GM19193 (cell line): ENCODE measurements at regions not wholly inside any gene's neighbourhood (a gene's known extent, or its start where the extent isn't known, plus 50 kb on each side); places are given as distances from the start of the nearest gene placed in this dataset.

Source experiments
- POLR2A ChIP-seq: IDR thresholded peaks from 4 replicates; pipeline ENCODE4 v1.6.1; 2011; ENCODE audit not compliant: insufficient read depth, insufficient read length; ENCODE audit errors: extremely low read depth

DNA sequence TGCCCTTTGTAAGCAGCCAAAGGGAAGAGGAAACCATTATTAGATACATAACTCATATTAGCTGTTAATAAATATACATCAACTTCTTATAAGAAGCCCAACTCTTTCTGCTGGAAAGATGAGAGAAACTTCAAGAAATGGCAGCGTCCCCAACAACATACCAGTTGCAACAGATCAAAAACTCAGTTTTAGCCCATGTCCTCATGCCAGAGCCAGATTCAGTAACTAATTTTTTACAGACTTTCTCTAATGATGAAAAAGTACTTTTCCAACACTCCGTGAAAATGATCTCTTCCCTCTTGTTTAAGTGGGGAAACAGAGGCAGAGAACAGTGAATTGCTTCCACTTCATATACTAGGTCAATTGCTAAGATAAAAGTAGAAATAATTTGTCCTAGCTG, 206.8 kb upstream of the NUDT4 start:
- no peak for TF ChIP-seq POLR2A

DNA sequence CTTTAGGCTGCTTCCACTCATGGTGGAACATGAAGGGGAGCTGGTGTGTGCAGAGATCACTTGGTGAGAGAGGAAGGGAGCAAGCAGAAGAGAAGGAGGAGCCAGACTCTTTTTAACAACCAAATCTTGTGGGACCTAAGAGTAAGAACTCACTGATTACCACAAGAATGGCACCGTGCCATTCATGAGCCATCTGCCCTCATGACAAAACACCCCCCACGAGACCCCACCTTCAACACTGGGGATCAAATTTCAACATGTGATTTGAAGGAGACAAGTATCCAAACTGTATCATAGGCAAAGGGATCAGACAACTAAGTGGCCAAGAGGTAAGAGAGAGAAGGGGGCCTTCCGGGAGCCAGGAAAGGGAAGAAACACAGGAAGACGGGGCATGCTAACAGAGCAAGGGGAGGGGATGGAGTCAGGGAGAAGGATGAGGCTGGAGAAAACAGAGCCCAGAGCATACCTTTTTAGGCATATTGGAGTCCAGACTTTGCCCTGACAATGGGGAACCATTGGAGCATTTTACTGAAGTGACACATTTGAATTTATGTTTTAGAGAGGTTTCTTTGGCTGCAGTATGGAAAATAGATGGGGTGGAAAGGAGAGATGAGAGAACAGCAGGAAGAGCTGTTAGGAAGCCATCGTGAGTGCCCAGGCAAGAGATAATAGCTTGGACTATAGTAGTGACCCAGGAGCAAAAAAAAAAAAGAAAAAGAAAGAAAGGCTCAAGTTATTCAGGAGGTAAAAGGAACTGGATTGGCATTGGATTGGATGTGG, 204.4 kb upstream of the NUDT4 start:
- no peak for TF ChIP-seq POLR2A

DNA sequence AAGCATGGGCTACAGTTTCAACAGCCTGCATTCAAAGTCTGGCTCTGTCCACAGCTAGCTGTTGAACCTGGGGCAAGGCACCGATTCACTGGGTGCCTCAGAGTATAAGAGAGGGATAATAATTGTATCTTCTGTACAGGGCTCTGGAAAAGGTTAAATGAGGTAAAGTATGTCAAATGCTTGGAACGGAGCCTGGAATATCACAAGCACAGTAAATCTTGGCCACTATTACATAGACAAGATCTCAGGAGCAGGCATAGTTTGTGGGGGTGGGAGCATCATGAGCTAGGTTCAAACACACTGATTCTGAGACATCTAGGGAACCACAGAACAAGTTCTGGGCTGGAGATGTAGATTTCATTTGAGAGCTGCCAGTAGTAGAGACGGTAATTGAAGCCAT, 203.7 kb upstream of the NUDT4 start:
- no peak for TF ChIP-seq POLR2A

DNA sequence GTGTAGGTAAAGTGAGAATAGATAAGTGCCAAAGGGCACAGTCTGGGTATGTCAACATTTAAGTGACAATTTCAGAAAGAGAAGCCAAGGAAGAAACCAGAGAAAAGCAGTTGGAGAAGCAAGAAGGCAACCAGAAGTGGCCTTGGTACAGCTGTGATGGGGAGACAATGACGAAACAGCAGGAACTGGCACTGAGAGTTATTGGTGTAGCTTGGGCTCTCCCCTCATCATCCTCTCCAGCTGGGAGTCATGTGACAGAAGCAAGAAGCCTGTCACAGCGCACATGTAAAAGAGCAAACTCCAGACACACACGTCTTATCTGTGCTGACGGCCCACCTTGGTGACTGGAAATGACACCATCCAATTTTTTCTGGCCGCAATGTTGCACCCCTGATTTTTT, 203.3 kb upstream of the NUDT4 start:
- TF ChIP-seq POLR2A = no peak

DNA sequence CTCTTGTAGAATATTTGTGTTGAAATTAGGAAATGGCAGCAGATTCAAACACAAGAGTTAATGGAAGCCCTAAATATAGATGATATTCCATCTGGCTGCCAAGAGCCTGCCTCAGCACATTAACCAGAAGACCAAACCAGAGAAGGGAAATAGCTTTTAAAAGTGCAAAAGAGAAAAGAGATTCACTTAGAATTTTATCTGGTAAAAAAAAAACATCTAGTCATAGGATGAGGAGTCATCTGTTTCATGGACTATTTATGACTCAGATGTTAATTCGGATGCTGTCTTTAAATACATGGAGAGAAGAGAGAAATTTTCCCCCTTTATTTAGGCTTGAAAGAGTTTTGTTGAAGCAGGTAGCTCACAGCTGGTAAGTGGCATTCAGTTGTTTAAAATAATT, 201.6 kb upstream of the NUDT4 start:
- no peak for TF ChIP-seq POLR2A

DNA sequence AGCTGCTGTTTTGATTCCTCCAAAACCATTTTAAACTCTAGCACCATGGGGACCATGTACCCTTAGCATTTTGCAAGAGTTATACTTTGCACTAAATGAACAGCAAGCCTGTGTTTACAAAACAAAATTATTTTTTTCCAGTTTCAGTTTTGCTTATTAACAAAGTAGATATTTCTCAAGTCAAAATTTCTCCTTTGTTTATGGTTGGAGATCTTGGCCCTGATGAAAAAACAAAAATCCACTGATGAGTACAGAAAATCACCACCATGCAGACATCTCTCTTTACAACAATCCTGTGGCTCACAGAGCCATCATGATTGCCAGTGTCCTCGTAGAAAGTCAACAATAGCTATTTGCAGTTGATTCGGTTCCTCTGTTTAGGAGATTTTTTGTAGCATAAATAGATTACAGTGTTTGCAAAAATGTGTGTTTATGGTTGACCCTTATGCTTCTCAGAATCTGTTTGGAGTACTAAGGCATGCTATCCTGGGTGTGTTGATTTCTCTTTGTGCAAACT, 201.1 kb upstream of the NUDT4 start:
- no peak for TF ChIP-seq POLR2A

DNA sequence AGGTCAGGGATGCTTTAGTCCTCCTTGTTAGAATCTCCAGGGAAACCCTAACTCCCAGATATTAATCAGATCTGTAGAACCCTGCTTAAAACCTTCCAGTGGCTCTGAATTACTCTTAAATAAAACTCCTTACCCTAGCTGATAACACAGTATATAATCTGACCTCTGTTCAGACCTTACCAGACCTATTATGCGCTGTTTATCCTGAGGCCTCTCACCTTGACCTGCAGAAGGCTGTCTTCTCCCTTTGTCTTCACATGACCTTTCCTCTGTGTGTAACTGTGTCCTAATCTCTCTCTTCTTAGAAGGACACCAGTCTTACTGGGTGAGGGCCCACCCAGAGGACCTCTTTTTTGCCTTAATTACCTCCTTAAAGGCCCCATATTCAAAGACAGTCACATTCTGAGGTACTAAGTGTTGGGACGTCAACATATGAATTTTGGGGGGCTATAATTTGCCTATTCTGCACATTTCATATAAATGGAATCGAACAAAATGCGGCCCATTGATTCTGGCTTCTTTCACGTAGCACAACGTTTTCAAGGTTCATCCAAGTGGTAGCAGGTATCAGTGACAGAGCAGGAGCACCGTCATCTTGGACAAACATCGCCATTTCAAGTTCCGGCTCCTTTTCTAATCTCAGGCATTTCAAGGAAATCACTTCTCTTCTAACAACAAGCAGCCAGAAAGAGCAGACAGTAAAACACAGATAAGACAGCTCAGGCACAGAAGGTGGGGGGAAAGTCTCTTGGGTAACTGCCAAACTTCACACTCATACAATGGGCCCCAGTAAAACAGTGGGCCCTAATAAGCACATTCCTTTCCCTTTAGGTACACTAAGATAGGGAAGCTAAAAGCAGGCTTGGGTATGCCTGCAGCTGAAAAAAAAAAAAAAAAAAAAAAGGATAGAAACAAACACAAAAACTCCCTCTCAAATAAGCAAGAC, 200.2 kb upstream of the NUDT4 start:
- no peak for TF ChIP-seq POLR2A

DNA sequence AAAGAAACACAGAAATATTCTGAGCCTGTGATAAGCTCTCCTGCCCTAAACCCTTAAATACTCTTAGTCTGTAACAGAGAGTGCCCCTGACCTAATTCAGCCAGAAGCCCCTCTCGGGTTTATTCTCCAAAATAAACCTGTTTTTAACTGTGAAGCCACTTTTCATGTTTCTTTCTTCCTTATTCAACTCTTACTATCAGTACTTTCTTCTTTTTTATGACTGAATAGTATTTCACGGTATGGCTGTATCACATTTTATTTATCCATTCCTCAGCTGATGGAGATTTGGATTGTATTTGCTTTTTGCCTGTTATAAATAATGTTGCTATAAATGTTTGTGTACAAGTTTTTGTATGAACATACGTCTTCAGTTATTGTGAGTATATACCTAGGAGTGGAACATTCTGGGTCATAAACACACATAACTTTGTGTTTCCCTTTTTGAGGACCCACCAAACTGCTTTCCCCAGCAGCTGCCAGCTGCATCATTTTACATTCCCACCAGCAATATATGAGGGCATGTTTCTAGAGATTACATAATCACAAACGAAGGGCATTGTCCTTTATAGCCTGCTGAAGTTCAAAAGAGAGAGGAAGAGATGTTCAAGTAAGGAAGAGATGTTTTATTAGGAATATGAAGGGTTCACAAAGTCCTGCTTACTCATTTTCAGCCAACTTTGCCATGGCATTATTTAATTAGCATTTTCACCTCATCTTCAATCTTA, 199.4 kb upstream of the NUDT4 start:
- TF ChIP-seq POLR2A = no peak

DNA sequence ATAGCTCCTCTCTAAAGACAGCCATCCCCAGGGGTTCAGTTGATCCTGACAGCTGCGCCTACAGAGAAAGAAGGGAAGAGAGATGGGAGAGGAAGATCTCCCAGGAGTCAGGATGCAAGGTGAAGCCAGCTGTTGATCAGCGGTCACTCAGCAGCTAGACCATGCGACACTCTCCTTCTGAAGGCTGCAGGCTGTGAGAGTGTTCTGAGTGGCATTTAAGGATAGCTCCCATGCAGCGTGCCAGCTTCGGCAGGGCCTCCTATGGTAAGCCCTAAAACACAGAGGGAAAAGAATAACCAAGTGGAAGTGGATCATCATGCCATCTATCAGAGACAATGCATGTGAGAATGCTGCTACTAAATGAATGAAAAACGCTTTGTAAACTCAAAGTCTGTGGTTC, 197.9 kb upstream of the NUDT4 start:
- TF ChIP-seq POLR2A = no peak

DNA sequence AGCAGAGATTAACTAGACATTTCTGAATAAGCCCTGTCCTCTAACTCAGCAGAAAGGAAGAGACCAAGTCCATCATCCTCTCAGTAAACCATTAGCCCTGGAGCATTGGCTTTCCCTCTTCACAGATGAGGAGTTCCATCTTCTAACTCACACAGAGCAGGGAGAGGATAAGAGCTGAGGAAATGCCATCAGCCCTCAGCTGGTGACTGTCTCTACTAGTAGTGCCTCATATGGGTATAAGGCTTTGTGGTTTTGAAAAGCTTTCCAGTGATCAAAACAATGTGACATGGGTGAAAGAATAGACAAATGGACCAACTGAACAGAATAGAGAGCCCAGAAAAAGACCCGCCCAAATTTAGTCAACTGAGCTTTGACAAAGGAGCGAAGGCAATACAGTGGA, 197.2 kb upstream of the NUDT4 start:
- no peak for TF ChIP-seq POLR2A

DNA sequence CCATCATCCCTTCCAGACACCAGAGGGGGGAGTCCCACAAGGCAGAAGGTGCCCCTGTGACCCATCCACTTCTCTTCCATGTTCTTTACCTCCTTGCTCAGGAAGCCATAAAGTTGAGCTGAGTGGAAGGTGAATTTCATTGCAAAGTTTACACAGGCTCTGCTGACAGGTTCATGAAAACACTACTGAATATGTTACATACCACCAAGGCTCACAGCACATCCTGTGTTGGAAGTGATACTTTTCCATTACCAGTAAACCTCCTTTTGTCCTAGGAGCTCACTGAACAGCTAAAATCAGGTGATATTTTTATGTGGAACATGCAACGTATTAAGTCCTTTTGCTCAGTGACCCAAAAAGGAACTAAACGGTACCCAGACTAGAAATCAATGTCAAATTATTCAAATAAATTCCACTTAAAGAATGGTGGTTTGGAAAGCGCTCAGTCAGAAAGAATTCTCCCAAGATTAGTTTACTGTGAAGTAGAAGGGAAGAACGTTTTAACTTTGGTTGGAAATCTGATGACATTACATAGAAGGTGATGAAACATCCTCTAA, 196.2 kb upstream of the NUDT4 start:
- TF ChIP-seq POLR2A = no peak

DNA sequence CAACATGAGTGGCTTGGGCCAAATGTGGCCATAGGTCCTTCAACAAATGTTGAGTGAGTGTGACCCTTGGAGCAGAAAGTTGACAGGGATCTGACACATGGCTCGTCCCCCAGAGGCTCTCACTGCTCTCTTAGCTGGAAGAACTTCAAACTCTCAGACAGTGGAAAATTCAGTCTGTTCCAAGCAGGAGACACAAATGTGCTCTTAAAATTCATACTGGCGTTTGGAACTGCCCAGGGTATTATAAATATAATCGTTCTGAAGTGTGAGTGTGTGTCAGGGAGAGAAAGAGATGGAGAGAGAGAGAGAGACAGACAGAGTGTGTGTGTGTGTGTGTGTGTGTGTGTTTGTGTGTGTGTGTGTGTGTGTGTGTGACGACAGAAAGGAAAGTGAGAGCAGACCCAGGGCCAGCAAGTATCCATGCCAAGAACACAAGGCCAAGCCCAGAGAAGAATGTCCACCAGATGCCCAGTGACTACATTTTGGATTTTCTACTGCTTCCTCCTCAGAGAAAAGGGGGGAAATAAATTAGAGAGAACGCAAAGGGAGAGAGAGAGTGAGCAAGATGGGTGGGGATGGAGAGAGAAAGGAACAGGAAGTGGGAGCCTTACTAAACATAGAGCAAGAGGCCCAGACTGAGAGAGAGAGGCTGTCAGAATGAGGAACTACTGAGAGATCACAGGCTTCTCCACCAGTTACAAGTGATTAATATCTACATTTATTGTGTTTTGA, 193.6 kb upstream of the NUDT4 start:
- TF ChIP-seq POLR2A = peak; percentile 12

DNA sequence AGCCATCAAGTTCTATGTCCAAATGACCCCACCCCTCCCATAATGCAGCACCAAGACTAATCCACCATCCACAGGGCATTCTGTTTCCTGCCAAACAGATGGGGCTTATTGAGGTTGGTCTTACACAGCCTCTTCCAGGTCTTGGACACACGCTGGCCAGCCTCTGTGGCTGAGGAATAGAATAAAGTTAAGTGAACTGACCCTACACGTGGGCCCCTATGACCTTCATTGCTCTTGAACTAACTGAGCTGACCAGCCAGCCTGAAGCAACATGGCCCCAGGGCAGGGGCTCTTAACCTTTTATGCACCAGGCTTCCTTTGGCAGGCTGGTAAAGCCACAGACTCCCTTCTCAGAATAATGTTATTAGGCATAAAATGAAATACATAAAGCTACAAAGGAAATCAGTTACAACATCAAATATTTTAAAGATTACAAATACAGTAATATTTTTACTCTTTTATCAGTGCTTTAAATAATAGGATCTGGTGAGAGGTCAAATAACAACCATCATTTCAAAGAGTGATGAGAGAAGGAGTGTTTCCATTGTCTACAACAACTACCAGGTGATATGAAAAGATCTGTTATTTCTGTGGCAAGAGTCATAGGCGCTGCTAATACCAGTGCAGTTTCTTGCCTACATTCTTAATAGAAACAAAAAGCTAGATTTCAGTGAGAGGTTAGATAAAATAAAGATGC, 192.9 kb upstream of the NUDT4 start:
- no peak for TF ChIP-seq POLR2A

DNA sequence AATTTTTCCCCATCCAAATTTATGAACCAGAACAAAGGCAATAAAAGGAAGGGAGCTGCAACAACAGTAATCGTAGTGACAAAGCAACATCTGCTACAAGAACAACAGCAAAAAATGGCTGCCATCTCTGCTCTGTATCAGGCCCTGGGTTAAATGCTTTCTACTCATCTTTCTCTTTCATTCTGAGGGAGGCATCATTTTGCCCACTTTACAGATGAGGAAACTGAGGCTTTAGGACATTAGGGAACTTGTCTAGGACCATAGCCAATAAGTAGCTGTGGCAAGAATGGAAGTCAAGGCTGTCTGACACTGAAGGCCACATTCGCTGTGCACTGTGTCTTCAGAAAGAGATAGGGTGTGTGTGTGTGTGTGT, 192.4 kb upstream of the NUDT4 start:
- TF ChIP-seq POLR2A = no peak

DNA sequence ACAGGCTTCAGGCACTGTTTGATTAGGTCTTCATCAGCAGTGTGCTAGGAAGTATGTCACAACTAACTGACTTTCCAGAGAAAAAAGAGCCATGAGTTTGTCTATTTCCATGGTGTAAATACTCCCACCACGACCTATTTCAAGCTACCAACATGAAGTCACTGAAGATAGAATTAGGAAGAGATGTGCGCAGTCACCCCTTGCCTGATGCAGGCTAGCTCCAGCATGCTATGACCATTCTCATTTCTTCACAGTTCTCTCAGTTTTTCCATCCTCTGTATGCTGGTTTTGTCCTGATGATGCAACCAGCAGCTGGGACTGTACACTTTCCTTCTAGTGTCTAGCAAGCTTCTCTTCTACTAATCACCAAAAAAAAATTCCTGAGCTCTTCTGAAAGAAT, 191.6 kb upstream of the NUDT4 start:
- no peak for TF ChIP-seq POLR2A
